HG03025 (cell line): ENCODE measurements at regions not wholly inside any gene's neighbourhood (a gene's known extent, or its start where the extent isn't known, plus 50 kb on each side); places are given as distances from the start of the nearest gene placed in this dataset.
"Not testable (repeated sequence)": the region's sequence is repeated elsewhere in the genome, so short reads cannot be mapped to it uniquely, and the experiment has no call there.

Experiments
- ATAC-seq: cut with Tn5 transposase; IDR thresholded peaks from one replicate; pipeline ENCODE4 v1.9.1; 2021; ENCODE audit warnings: mild to moderate bottlenecking, moderate library complexity; ENCODE audit not compliant: unreplicated experiment, low FRiP score

DNA sequence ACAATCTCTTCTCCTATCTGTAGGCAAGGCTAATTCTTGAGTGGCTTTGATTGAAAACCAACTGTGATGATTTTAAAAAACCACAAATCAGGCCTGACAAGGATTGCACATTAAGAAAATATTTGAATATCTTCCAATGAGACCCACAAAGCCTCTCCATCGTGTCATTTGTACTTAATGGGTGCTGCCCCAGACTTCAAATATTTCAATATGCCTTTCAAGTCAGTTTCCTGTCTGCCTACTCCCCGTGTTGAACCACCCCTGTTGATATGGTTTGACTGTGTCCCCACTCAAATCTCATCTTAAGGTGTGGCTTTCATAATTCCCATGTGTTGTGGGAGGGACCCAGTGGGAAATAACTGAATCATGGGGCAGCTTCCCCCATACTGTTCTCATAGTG lies 159.7 kb upstream of the EGLN3 start:
- ATAC-seq = no peak

- no peak for ATAC-seq
These were observed 156.6 kb upstream of the EGLN3 start for GRCh38 chr14:34107441-34107840.

DNA sequence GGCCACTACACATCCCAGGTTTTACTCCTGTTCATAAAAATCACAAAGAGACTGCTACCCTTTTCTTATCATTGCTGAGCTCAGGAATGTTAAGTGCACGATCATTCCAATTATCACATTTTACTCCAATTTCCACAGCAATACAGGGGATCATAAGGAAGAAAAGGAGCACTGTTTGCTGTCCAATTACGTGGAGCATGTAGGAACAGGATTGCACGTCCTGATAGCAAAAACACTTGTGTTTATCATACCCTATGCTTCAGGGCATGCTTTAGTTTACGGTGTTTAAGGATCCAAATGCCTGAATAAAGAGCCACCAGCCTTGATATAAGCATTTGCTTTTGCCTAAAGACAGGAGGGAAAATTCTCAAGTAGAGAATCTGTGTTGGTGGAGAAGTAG lies 155.4 kb upstream of the EGLN3 start:
- no peak for ATAC-seq

- no peak for ATAC-seq
These were observed 153.9 kb upstream of the EGLN3 start for GRCh38 chr14:34104489-34105397.

- ATAC-seq = no peak
These were observed 152.3 kb upstream of the EGLN3 start for GRCh38 chr14:34103176-34103575.

DNA sequence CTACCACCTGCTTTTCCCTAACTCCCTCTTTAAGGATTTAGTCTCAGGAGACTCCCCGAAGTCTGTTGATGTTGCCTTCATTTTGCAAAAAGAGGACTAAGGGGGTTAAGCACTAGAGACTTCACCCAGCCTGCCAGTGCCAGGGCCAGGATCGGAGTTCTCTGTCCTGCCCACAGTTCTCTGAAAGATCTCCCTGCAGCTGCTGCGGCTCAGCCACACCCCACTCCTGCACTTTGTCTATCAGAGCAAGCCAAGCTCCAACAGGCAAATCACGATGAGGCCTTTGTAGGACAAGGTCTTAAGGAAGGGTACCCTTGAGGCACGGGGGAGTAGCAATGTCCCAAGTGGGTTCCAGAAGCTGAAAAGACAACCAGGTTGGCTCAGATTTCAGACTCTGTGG lies 148.8 kb upstream of the EGLN3 start:
- ATAC-seq = no peak

DNA sequence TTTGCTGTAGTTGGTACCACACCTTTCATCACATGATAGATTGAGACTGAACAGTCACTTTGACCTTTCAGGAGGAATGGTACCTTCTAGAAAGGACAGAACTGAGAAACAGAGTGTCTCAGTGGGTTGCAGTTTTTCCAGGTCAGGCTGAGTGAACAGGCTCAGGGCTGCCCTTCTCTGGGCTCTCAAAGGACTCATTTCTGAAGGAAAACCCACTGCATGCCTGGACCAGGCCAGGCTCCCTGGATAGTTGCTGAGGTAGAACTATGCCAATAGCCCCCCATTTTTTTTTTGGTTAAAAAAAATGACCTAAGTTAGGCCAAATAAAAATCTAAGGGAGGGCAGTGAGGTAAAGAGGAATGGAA lies 148.1 kb upstream of the EGLN3 start:
- ATAC-seq = no peak

DNA sequence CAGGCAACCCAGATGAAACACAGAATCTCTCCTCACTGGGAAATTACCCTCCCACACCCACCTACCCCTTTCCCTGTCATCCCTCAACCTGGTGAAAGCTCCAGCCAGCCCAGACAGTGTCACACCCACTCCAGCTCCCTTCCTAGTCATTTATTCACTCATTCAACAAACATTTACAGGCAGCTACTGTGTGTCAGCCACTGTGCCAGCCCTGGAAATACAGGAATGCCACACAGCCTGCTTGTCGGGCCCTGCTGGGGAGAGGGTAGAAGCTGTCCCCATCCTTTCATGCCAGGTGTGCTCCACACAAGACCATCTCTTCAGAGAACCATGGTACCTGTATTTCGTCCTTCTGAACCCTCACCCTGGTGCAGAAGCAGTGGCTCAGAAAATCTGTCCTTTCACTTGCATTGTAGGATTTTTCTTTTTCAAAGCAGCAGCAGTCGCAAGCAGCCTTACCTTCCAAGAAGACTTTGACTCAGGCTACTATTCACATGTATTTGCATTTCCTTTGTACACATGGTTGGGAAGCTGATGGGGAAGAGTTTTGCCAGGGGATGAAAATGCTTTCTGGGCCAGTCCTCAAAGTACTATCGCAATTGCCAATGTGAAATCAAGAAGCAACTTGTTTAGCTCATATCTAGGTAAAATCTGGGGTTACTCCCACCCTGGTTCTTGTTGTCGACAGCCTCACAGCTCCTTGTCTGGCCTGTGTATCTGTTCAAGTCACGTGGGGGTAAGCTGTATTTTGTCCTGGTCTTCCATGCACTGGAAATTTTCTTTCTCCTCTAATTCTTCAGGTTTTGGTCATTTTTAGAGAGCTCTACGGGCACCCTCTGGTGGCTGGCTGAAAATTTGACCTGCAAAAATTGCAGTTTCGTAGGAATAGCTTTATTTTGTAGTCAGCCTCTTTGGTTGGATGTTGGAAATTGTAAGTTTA lies 147.4 kb upstream of the EGLN3 start:
- ATAC-seq = no peak

- ATAC-seq = no peak
These were observed 146.8 kb upstream of the EGLN3 start for GRCh38 chr14:34097644-34098043.

GRCh38 chr14:34094384-34094783 lies 143.5 kb upstream of the EGLN3 start:
- no peak for ATAC-seq

- no peak for ATAC-seq
These were observed 143.0 kb upstream of the EGLN3 start for GRCh38 chr14:34093883-34094282.

DNA sequence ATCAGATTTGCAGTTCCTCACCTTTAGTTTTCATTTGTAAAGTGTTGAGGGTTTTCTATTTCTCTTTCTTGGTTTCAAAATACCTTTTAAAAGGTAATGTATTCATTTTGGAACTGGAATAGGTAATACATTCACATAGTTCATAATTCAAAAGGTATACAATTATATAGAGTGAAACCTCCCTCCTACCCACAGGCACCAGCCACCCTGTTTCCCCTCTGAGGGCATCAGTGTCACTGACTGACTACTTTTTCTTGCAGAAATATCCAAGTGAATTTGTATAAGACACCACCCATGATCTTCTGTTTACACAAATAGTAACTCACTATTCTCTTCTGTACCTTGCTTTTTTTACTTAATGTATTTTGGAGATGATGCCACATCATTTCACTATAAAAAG lies 139.6 kb upstream of the EGLN3 start:
- no peak for ATAC-seq

- ATAC-seq = no peak
These were observed 138.0 kb upstream of the EGLN3 start for GRCh38 chr14:34088914-34089313.

DNA sequence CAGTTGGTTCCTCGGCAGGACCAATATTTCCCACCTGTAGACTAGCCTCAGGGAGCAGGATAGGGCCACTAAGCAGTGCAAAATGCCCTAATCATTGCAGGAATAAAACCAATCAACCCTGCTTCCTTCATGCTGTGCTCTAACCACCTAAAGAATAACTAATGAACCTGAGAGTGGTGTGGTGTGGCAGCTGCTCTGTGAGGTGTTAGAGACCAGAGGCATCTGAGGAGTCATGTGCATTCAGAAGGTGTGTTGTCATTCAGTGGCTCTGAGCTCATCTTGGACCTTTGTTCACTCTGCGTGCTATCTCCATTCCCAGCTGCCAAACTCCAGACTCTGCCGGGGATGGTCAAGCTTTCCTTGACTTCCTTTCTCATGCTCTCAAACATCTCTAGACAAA lies 136.7 kb upstream of the EGLN3 start:
- no peak for ATAC-seq

GRCh38 chr14:34086223-34086757 lies 135.4 kb upstream of the EGLN3 start:
- ATAC-seq = no peak

DNA sequence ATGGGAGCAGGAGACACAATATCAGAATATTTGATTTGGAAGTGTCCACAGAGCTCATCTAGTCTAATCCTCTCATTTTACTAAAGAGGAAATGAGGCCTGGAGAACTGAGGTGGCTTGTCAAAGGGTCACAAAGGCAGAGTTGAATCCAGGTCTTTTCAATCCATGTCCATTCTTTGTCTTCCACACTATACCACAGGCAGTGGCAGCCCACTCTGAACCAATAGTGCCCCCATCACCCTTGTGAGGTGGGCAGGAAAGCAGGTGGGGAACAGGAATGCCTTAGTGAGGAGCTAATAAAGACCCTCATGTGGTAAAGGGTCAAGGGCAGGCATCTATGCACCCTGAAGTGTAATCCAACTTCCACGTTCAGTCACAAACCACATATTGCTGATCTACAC lies 134.8 kb upstream of the EGLN3 start:
- no peak for ATAC-seq

- no peak for ATAC-seq
These were observed 130.8 kb upstream of the EGLN3 start for GRCh38 chr14:34081576-34082136.

DNA sequence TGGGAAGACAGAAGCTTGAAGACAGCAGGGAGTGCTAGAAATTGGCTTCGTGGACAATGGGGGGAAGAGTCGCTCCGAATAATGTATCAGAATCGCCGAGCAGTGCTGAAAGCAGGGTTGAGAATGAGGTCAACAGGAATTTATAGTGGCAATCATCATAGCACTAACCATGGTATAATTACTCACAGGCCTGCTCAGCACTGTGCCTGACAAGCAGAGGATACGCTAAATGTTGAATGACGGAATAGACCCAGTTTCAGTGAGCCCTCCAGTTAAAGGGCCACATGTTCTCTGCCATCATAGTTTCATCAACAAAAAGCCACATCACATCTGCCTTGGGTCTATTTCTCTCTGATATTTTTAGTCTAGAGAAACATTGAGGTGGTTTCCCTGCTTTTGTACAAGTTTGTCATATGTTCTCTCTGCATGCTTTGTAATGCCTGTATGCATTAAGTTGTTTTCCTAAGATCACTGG lies 130.3 kb upstream of the EGLN3 start:
- no peak for ATAC-seq

DNA sequence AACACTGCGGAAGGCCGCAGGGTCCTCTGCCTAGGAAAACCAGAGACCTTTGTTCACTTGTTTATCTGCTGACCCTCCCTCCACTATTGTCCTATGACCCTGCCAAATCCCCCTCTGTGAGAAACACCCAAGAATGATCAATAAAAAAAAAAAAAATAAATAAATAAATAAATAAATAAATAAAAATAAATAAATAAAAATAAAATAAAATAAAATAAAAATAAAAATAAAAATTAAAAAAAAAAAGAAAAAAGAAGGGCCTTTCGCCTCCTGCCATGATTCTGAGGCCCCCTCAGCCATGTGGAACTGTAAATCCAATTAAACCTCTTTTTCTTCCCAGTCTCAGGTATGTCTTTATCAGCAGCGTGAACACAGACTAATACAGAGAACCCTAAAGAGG lies 128.8 kb upstream of the EGLN3 start:
- not testable (repeated sequence) for ATAC-seq

GRCh38 chr14:34078117-34078743 lies 127.4 kb upstream of the EGLN3 start:
- no peak for ATAC-seq
